DMS153 treated with DMSO at 0.1 percent for 48 hours (cell line): ENCODE measurements at regions not wholly inside any gene's neighbourhood (a gene's known extent, or its start where the extent isn't known, plus 50 kb on each side); places are given as distances from the start of the nearest gene placed in this dataset.
"Not testable (repeated sequence)": the region's sequence is repeated elsewhere in the genome, so short reads cannot be mapped to it uniquely, and the experiment has no call there.

Experiments used
- DNase-seq: peaks from one replicate; lab custom pipeline; 2025; ENCODE audit not compliant: unreplicated experiment; lab: John Stamatoyannopoulos, UW

DNA sequence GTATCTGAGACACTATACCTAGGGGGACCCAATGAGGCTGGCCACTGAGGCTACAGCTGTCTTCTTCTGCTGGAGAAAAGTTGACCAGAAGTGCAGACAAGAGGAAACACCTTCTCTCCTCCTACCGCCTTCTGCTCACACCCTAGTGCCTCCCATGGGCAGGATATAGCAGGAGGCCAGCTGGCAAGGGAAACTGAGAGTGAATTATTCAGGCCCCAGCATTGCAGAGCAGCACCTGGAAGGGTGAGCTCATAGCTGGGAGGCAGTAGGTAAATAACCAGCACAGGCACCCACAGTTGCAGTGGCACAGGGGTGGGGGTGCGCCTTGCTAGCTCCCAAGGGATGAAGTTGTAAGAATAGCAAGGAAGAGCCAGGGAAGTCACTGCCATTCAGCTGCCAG lies 267.4 kb upstream of the NCAM1 start:
- no peak for DNase-seq

DNA sequence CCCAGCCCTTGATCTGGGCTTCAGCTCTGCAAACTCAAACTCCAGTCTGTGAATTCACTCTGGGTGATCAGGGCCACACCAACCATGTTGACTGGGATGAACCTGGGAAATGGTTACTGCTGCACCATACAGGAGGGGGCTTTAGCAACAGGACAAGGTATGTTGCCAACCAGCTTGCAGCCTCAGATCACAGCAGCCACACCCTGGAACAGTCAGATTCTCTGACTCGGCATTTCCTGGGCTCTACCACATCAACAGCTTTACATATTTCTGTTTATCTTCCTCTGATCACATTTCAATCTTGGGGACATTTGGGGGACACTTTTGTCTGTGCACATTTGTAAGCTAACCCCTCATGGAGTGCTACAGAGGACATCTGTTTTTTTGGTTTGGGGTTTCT lies 267.0 kb upstream of the NCAM1 start:
- peak; percentile 8 for DNase-seq

DNA sequence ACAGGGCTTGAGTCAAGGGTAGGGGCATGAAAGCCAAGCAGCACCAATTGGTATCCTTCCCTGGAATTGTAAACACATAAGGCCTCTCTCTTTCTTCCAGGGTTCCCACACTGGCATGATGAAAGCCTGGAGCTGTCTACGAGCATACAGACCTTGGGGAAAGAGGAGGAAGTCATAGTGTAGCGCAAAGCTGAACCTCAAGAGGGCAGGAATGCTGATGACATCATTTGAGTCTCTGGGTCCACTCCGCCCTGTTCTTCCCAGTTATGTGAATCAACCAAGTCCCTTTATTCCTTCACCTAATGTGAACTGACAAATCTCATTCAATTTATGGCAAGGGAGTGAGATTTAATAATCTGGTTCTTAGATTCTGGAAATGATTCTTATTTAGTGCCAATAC lies 266.4 kb upstream of the NCAM1 start:
- no peak for DNase-seq

DNA sequence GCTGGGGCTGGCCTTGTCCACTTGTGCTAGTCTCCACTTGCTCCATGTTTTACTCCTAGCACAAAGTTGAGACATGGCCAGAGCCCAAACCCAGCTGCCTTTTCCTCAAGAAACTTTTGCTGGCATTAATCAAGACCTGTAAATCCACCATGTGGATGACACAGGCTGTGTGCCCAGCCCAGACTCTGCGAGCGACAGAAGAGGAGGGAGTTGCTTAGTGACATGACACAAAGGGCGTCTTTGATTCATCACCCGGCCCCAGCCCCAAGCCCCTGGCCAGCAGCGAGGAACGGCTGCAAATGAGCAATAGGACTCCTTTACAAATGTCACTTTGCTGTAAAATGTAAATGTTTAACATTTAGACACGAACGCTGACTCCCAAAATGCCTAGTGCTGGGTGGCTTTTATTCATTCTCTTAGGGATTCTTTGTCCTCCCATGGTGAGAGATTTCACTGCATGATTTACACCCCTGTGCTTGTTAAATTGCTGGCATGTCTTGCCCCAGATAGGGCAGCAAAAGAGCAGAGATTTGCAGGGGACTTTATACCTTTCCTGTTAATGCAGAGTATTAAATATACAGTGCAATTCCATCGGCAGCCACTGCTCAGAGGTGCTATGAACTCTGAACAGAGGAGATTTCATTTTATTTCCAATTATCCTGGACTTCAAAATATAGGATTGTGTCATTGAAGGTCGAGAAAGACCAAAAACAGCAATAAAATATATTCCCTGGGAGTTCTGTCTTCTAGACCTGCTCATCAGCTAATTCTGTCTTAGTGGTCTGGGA lies 263.6 kb upstream of the NCAM1 start:
- DNase-seq, result no peak

DNA sequence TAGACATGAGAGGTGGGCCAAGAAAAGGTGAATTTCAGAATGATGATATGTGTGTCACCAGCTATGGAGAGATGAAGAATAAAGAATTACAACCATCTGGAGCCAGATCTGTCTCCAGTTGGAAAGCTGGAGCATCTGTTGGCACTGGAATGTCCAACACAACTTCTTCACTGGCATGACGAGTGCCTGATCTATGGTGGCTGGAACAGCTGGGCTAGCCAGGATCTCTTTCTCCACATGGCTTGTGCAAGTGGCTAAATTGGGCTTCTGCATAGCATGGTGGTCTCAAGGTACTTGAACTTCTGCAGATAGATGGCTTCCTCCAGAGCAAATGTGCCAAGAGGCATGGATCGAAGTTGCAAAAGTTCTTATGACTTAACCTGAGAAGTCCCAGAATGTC lies 256.1 kb upstream of the NCAM1 start:
- no peak for DNase-seq

DNA sequence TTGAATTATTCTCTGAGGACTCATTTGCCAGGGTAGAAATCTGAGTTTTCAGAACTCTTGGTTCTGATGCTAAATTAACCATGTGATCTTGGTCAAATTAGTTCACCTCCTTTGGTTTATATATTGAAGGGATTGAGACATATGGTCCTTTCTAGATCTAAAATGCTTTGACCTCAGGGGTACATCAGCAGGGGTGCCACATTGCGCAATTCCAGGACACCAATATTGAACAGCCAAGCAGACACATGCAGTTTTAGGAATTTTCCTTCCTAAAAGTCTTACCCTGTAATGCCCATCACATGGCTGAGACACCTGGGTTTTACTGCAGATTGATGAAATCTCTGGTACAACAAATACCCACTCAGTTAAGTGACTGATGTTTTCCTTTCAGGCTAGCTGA lies 254.4 kb upstream of the NCAM1 start:
- DNase-seq, result no peak

DNA sequence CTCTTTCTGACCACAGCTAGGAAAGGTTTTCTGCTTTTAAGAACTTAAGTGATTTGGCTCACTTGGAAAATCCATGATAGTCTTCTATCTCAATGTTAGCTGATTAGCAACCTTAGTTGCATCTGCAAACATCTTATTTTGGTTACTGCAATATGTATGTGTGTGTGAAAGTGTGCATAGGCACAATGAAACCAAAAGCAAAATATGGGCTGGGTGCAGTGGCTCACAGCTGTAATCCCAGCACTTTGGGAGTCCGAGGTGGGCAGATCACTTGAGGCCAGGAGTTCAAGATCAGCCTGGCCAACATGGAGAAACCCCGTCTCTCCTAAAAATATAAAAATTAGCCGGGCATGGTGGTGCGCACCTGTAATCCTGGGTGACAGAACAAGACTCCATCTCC lies 246.9 kb upstream of the NCAM1 start:
- not testable (repeated sequence) for DNase-seq

DNA sequence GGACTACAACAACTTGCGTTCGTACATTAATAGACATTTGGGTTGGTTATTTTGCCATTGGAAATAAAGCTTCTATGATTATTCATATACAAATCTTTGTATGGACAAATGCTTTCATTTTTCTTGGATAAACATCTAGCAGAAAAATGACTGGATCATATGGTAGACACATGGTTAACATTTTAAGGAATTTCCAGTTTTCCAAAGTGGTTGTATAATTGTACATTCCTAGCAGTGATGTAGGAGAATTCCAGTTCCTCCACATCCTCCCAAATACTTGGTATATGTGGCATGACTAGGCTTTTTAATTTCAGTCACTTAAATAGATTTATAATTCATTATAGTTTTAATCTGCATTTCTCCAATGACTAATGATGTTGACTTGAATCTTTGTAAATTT lies 246.2 kb upstream of the NCAM1 start:
- DNase-seq, result no peak

DNA sequence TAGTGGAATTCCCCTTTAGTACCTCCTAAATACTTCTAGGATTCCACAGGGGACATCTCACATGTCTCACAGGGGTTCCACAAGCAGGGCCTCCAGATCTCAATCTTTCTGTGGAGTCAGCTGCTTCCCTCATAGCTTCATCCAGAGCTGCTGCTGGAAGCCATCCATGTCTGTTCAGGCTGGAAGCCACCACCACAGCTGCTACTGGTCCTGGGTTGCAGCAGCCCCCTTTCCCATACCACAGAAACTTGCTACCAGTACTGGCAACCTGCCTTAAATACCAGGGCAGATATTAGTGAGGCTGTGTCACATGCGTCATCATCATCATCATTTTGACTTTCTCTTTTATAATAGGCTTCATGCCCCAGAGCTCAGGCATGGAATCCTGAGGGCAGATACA lies 242.7 kb upstream of the NCAM1 start:
- no peak for DNase-seq

DNA sequence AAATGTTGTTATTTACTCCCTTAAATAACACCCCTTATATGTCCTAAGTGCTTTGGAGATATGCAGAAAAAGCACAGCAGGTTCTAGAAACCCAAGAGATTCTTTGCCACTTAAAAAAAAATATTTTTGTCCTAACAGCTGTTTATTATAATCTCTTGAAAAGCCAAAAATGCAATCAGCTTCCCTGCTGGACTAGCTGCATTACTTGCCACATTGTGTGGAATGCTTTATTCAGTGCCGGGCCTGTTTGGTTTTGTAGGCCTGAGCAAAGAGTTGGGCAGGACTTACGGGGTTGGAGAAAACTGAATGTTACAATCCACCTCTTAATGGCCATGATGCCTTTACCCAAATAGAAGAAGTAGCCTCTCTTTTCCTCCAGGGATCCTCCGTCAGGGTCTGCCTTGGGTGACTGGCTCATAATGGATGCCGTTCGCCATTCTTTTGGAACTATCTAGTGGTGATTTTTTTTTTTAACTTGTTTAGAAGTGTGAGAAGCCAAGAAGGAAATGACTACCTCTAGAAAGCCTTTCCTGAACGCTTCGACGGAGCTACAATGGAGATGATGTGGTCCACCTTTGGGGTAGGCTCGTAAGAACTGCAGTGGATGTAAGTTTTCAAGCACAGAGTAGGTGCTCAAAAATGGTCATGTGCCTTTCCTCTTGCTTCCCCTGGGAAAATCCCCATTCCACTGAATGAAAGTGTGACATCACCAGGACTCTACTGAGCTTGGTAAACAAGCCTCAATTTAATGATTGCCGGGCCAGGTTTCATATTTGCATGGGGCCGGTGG lies 241.3 kb upstream of the NCAM1 start:
- no peak for DNase-seq

DNA sequence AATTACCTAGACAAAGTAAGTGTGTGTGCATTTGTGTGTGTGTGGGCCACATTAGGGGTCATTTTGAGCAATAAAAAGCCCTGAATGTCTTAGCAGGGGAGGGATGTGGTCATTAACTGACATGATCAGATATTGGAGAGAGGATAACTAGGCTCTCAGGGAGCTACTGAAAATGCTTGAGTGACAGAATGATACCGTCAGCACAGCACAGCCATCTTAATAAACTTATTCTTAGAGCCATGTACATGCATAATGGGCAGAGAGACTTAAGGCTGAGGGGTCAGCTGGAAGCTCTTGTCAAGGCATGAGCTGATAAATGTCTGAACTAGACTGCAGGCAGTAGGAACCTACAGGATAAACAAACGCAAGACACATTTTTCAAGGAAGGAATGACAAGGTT lies 239.1 kb upstream of the NCAM1 start:
- no peak for DNase-seq

DNA sequence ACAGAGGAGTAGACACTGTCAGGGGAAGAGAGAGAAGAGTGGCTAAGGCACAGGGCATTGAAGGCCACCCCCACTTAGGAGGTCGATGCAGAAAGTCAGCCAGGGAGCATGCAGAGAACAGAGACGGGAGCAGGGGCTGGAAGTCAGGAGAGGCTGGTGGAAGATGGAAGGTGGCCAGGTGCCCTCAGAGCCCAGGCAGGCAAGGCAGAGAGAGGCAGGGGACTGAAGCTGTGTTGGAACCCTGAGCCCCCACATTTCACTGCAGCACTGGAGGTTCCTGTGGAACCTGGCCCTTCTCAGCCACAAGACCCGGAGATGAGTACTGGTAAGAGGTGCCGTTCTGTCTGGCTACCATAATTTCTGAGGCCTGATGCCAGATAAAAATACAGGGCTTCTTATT lies 238.3 kb upstream of the NCAM1 start:
- no peak for DNase-seq

DNA sequence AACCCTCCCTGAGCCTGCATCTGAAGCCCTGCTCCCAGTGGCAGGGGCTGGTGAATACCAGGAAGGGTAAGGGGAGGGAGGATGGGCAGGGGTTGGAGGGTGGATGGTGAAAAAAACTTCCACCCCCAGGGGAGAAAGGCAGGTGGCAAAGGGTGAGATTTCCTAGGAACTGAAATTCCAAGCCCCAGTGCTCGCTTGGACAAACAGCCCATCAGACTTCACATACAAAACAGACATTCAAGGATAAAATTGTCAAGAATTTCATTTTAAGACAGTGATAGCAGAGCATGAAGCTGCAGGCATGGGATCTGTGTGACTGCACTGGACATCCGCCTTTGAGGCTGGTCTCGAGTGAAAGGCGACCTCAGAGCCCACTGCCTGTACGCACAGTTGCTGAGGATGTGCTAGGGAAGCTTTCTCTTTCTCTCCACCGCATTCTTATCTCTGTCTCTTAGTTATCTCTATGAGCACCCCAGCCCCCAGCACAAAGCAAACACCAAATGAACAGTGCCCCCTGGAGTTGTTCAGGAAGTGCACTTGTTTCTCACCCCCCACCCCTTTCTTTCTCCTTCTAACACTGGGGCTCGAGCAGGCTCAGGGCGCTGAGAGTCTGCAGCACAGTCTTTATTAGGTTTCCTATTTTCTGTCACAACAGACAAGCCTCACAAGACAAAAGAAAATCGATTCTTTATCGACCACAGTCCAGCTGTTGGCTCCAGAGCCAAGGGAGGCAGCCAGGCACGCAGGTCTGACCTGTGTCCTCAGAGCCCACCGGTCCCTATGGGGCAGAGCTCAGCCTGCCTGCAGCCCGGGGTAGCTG lies 237.3 kb upstream of the NCAM1 start:
- no peak for DNase-seq

DNA sequence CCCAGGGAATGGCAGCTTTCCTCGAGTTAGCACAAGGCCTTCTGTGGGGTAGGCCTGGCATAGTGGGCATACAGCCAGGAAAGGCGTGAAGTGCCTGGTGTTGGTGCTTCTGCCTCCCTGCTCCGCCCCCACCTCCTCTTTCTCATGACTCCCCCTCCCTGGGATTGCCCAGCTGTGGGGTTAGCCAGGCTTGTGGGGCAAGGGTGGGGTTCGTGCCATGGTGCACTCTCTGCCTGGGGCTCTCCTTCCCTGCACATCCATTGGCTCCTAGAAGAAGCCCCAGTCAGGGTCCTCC lies 236.8 kb upstream of the NCAM1 start:
- DNase-seq, result no peak

DNA sequence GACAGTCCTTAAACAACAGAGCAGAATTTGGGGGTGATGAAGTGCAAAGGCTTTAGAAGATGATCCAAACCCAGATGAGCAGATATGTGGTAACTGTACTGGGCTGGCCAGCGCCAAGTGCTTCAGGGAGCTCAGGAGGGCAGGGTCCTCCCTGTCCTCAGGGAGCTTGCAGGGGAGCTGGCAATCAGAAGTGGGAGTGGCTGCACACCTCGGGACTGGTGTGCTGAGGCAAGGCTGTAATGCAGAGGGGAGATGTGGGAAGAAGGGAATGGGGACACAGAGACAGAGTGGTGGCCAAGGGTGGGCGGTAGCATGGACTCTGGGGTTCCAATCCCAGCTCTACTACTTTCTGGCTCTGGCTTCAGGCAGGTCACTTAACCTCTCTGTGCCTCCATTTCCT lies 235.6 kb upstream of the NCAM1 start:
- no peak for DNase-seq

DNA sequence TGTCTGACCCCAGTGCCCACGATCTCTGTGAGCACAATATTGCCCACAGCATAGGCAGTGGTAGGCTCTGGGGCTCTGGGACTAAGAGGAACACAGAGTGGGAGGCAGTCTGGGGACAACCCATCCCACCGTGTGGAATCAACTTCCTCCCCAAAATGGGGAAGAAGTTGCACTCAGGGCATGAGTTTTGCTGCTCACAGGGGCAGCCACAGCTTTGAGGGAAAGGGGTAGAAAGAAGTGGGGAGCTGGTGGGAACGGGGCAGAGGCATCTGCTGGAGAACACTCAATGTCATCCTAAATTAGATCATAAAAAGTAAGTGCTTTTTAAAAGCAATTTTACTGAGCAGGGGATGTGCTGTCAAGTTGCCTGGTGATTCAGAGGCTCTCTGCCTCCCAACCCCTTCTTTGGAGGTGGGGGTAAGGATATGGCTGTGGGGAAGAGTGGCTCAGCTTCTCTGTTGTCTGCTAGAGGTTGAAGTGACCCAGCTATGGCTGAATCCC lies 233.8 kb upstream of the NCAM1 start:
- no peak for DNase-seq

DNA sequence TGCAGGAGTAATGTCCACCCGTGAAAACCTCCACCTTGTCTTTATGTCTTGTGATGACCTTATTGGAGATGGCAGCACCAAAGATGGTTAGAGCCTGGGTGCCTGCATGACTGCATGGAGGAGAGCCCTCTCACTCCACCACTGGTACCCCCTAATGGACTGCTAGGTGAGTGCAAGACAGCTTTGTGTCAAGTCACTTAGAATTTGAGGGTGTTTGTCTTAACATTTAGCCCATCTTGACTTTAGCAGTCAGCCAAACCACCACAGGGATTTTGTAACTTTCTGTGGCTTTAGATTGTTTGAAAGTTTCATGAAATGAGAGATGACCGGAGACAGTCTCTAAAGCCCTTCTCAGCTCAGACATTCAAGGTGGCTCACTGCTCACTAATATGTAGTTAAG lies 232.9 kb upstream of the NCAM1 start:
- DNase-seq, result no peak

DNA sequence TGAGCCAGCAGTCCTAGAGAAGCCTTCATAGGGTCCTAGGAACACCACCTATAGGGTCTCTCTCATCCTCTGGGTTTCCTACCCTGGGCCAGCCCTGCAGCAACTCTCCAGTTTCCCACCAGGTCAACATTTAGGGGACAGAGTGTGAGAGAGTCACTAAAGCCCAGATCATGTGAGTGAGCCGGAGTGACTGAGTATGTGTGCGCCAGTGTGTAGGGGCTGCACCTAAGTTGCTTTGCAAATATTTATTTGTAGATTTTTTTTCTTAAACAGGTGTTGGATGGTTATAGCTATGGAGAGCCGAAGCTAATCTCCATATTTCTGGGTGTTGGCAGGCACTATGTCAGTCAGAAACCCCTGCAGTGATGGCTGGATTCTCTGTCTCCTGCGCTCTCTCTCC lies 232.5 kb upstream of the NCAM1 start:
- DNase-seq, result no peak

DNA sequence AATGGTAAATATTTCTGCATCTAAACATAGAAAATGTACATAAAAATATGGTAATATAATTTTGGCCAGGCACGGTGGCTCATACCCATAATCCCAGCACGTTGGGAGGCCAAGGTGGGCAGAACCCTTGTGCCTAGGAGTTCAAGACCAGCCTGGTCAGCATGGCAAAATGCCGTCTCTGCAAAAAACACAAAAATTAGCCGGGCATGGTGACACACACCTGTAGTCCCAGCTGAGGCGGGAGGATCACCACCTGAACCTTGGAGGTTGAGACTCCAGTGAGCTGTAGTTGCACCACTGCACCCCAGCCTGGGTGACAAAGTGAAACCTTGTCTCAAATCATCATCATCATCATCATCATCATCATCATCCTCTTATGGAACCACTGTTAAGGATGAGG lies 230.6 kb upstream of the NCAM1 start:
- no peak for DNase-seq

DNA sequence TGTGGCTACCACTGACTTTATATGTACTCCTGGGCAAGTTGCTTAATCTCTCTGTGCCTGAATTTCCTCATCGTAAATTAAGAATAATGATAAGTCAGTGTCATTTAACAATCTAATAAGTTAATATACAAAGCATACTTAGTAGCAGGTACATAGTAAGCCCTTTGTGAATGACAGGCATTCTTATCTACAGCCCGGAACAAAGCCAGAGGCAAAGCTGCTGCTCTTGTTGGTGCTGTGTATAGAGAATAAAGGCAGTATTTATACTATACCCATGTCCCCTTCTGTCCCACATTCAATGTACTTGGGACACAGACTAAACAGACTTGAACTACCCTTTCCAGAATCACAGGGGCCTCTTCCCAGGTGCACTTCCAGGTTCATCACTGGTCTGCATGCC lies 229.7 kb upstream of the NCAM1 start:
- DNase-seq, result no peak

DNA sequence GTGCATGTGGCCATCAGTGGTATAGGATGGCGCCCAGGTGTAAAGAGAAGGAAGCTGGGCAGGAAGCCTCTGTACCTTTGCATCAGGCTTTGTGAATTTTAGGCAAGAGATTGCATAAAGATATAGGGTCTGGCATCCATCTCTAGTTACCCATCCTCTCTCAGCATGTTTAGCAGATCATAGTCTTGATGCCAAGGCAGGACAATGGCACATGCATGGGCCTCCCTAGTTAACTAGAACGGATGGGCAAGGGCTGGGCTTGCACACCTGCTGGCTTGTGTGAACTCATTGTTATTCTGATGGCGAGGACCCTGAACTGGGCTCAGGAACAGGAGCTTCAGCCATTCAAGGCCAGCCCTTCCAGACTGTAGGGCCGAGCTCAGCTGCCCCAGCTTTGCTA lies 229.2 kb upstream of the NCAM1 start:
- DNase-seq, result no peak

DNA sequence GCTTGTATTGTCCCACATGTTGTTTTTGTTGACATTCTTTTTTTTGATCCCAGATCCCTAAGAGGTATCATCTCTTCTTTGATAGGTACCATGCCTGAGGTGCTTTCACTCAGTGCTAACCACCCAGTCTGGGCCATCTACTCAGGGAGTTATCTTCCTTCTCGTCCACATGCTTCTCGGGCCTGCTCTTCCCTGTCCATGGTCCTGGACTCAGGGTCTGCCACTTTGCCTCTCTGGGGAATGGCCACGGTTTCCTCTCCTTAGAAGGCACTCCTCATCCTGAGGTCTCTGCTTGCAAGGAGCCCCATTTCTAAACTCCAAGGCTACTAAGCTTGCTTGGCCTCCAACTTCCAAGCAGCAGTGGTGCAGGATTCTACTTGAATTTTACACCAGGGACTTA lies 227.0 kb upstream of the NCAM1 start:
- no peak for DNase-seq
